Gastrocnemius medialis (tissue), 4 donors: ENCODE measurements at regions not wholly inside any gene's neighbourhood (a gene's known extent, or its start where the extent isn't known, plus 50 kb on each side); places are given as distances from the start of the nearest gene placed in this dataset.

Source experiments
- POLR2A ChIP-seq, 2 donors: fragments of 450-650 bp; IDR thresholded peaks; one replicate each; pipeline ENCODE4 v1.6.1; 2017; ENCODE audit warnings: antibody characterized with exemption in 2 of 2, mild to moderate bottlenecking in 2 of 2, moderate library complexity in 2 of 2
- TF ChIP-seq, protein P1 (sequence below), 5 experiments: fragments of 450-650 bp in 3 of 5; fragments of 200-600 bp in 2 of 5; sonication (generic) in 2 of 5; IDR thresholded peaks in 4 of 5; conservative IDR thresholded peaks in 1 of 5; 1 replicate in 4 of 5; 2 replicates in 1 of 5; pipeline ENCODE4 v1.5.1; 2016 to 2019; ENCODE audit warnings: antibody characterized with exemption in 5 of 5, mild to moderate bottlenecking in 3 of 5, moderate library complexity in 3 of 5

DNA sequence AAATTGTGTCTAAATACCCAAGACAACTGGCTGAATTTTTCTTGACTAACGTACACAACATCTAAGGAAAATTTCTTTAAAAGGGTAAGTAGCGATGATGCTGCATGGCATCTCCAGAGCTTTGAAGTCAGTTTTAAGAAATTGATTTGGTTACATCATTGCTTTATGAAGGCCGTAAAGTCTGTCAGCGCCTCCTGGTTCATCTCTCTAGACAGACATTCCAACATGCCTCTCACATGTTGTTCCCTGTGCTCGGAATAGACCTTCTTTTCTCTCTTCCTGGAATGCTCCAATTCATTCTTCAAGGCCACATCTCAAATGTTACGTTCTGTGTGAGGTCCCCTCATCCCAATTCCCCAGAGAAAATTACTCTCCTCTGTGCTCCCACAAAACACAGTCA, 108.7 kb upstream of the SSBP2 start:
- TF ChIP-seq, protein P1, sequence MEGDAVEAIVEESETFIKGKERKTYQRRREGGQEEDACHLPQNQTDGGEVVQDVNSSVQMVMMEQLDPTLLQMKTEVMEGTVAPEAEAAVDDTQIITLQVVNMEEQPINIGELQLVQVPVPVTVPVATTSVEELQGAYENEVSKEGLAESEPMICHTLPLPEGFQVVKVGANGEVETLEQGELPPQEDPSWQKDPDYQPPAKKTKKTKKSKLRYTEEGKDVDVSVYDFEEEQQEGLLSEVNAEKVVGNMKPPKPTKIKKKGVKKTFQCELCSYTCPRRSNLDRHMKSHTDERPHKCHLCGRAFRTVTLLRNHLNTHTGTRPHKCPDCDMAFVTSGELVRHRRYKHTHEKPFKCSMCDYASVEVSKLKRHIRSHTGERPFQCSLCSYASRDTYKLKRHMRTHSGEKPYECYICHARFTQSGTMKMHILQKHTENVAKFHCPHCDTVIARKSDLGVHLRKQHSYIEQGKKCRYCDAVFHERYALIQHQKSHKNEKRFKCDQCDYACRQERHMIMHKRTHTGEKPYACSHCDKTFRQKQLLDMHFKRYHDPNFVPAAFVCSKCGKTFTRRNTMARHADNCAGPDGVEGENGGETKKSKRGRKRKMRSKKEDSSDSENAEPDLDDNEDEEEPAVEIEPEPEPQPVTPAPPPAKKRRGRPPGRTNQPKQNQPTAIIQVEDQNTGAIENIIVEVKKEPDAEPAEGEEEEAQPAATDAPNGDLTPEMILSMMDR (IDR thresholded peaks at IDR 0.05 in 4 of 5, conservative IDR thresholded peaks at IDR 0.05 in 1 of 5): no peak
- TF ChIP-seq POLR2A (IDR thresholded peaks at IDR 0.05): no peak
